Adrenal gland (tissue), 5 donors: ENCODE measurements at regions not wholly inside any gene's neighbourhood (a gene's known extent, or its start where the extent isn't known, plus 50 kb on each side); places are given as distances from the start of the nearest gene placed in this dataset.

Experiments
- CTCF ChIP-seq, 6 experiments: fragments of 450-650 bp in 4 of 6; fragments of 200-600 bp in 2 of 6; sonication (generic) in 1 of 6; IDR thresholded peaks; 1 replicate in 5 of 6; 2 replicates in 1 of 6; pipeline versions ENCODE4 v1.5.1 to v1.8.0; 2016 to 2021; ENCODE audit warnings: antibody characterized with exemption in 6 of 6, mild to moderate bottlenecking in 2 of 6, moderate library complexity in 1 of 6
- POLR2A ChIP-seq, 2 donors: fragments of 450-650 bp; IDR thresholded peaks; one replicate each; pipeline ENCODE4 v1.6.1; 2017; ENCODE audit warnings: antibody characterized with exemption in 2 of 2, mild to moderate bottlenecking in 2 of 2, moderate library complexity in 1 of 2
- donor health status: DM: no; HTN: no; CAD: no.

GRCh38 chr5:124480964-124481363, 265.5 kb downstream of the ZNF608 start:
- TF ChIP-seq CTCF (IDR thresholded peaks at IDR 0.05) (no peak), POLR2A (IDR thresholded peaks at IDR 0.05) (no peak)
